ENCODE measurements at regions not wholly inside any gene's neighbourhood (a gene's known extent, or its start where the extent isn't known, plus 50 kb on each side); places are given as distances from the start of the nearest gene placed in this dataset.

- no peak for TF ChIP-seq EZH2 (IDR thresholded peaks at IDR 0.05; ENCODE audit: borderline replicate concordance)
- TF ChIP-seq, protein P1, sequence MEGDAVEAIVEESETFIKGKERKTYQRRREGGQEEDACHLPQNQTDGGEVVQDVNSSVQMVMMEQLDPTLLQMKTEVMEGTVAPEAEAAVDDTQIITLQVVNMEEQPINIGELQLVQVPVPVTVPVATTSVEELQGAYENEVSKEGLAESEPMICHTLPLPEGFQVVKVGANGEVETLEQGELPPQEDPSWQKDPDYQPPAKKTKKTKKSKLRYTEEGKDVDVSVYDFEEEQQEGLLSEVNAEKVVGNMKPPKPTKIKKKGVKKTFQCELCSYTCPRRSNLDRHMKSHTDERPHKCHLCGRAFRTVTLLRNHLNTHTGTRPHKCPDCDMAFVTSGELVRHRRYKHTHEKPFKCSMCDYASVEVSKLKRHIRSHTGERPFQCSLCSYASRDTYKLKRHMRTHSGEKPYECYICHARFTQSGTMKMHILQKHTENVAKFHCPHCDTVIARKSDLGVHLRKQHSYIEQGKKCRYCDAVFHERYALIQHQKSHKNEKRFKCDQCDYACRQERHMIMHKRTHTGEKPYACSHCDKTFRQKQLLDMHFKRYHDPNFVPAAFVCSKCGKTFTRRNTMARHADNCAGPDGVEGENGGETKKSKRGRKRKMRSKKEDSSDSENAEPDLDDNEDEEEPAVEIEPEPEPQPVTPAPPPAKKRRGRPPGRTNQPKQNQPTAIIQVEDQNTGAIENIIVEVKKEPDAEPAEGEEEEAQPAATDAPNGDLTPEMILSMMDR (IDR thresholded peaks at IDR 0.05; ENCODE audit: poor library complexity), result no peak
Measured at GRCh38 chr1:34419663-34420136, 243.0 kb downstream of the C1orf94 start.

Data from hepatocyte (in vitro differentiated cells).